ENCODE measurements at regions not wholly inside any gene's neighbourhood (a gene's known extent, or its start where the extent isn't known, plus 50 kb on each side); places are given as distances from the start of the nearest gene placed in this dataset.

- Histone ChIP-seq H3K27ac (no peak overlapping the region), H3K9me3 (ENCODE audit: low read depth, low read length) (no peaks in the 10 kb centered on the region), H3K9ac (ENCODE audit: insufficient read length) (no peak overlapping the region), H3K4me3 (no peak overlapping the region), H3K36me3 (ENCODE audit: insufficient read depth, low read length) (no peaks in the 10 kb centered on the region)
- DNase-seq (ENCODE audit: low read depth, low spot score) = no peak
- TF ChIP-seq FOXP2 (optimal IDR thresholded peaks at IDR 0.05; ENCODE audit: control extremely low read depth, extremely low read length, insufficient read depth) (no peak), POLR2AphosphoS5 (IDR thresholded peaks at IDR 0.05; ENCODE audit: borderline replicate concordance, low read depth, low read length) (no peak), EZH2 (IDR thresholded peaks at IDR 0.05) (no peak)
These were observed 299.7 kb downstream of the LMO7 start for GRCh38 chr13:75935805-75936204.

- Histone ChIP-seq H3K4me3 (no peak overlapping the region), H3K27ac (no peak overlapping the region), H3K9me3 (ENCODE audit: low read depth, low read length) (no peaks in the 10 kb centered on the region), H3K9ac (ENCODE audit: insufficient read length) (no peak overlapping the region), H3K36me3 (ENCODE audit: insufficient read depth, low read length) (no peaks in the 10 kb centered on the region)
- no peak for DNase-seq (ENCODE audit: low read depth, low spot score)
- TF ChIP-seq POLR2AphosphoS5 (IDR thresholded peaks at IDR 0.05; ENCODE audit: borderline replicate concordance, low read depth, low read length) (no peak), FOXP2 (optimal IDR thresholded peaks at IDR 0.05; ENCODE audit: control extremely low read depth, extremely low read length, insufficient read depth) (no peak)
These were observed 298.8 kb downstream of the LMO7 start for GRCh38 chr13:75934889-75935288.

GRCh38 chr13:75932636-75933035 lies 296.5 kb downstream of the LMO7 start:
- Histone ChIP-seq H3K9ac (ENCODE audit: insufficient read length) (no peak overlapping the region), H3K4me3 (no peak overlapping the region), H3K27ac (no peak overlapping the region), H3K36me3 (ENCODE audit: insufficient read depth, low read length) (no peaks in the 10 kb centered on the region), H3K9me3 (ENCODE audit: low read depth, low read length) (no peaks in the 10 kb centered on the region)
- TF ChIP-seq FOXP2 (optimal IDR thresholded peaks at IDR 0.05; ENCODE audit: control extremely low read depth, extremely low read length, insufficient read depth) (no peak), EZH2 (IDR thresholded peaks at IDR 0.05) (no peak), POLR2AphosphoS5 (IDR thresholded peaks at IDR 0.05; ENCODE audit: borderline replicate concordance, low read depth, low read length) (no peak)
- no peak for DNase-seq (ENCODE audit: low read depth, low spot score)

GRCh38 chr13:75931116-75931515 lies 295.0 kb downstream of the LMO7 start:
- Histone ChIP-seq H3K9ac (ENCODE audit: insufficient read length) (no peak overlapping the region), H3K9me3 (ENCODE audit: low read depth, low read length) (no peaks in the 10 kb centered on the region), H3K36me3 (ENCODE audit: insufficient read depth, low read length) (no peaks in the 10 kb centered on the region), H3K27ac (no peak overlapping the region), H3K4me3 (no peak overlapping the region)
- TF ChIP-seq POLR2AphosphoS5 (IDR thresholded peaks at IDR 0.05; ENCODE audit: borderline replicate concordance, low read depth, low read length) = no peak
- TF ChIP-seq EZH2 (IDR thresholded peaks at IDR 0.05) = no peak
- no peak for TF ChIP-seq FOXP2 (optimal IDR thresholded peaks at IDR 0.05; ENCODE audit: control extremely low read depth, extremely low read length, insufficient read depth)
- no peak for DNase-seq (ENCODE audit: low read depth, low spot score)

- H3K9ac ChIP-seq (ENCODE audit: insufficient read length) = no peak overlapping the region
- TF ChIP-seq FOXP2 (optimal IDR thresholded peaks at IDR 0.05; ENCODE audit: control extremely low read depth, extremely low read length, insufficient read depth) (no peak), EZH2 (IDR thresholded peaks at IDR 0.05) (no peak), POLR2AphosphoS5 (IDR thresholded peaks at IDR 0.05; ENCODE audit: borderline replicate concordance, low read depth, low read length) (no peak)
- H3K36me3 ChIP-seq (ENCODE audit: insufficient read depth, low read length) = no peaks in the 10 kb centered on the region
- no peak overlapping the region for H3K4me3 ChIP-seq
- no peak for DNase-seq (ENCODE audit: low read depth, low spot score)
- H3K27ac ChIP-seq = no peak overlapping the region
- no peaks in the 10 kb centered on the region for H3K9me3 ChIP-seq (ENCODE audit: low read depth, low read length)
These were observed 292.9 kb downstream of the LMO7 start for GRCh38 chr13:75929076-75929475.

- Histone ChIP-seq H3K27ac (no peak overlapping the region), H3K9ac (ENCODE audit: insufficient read length) (no peak overlapping the region), H3K36me3 (ENCODE audit: insufficient read depth, low read length) (no peaks in the 10 kb centered on the region), H3K9me3 (ENCODE audit: low read depth, low read length) (no peaks in the 10 kb centered on the region), H3K4me3 (no peak overlapping the region)
- TF ChIP-seq POLR2AphosphoS5 (IDR thresholded peaks at IDR 0.05; ENCODE audit: borderline replicate concordance, low read depth, low read length) = no peak
- no peak for TF ChIP-seq FOXP2 (optimal IDR thresholded peaks at IDR 0.05; ENCODE audit: control extremely low read depth, extremely low read length, insufficient read depth)
- TF ChIP-seq EZH2 (IDR thresholded peaks at IDR 0.05) = no peak
- no peak for DNase-seq (ENCODE audit: low read depth, low spot score)
These were observed 291.1 kb downstream of the LMO7 start for GRCh38 chr13:75927183-75927669.

GRCh38 chr13:75920536-75920935 lies 284.4 kb downstream of the LMO7 start:
- H3K27ac ChIP-seq = no peak overlapping the region
- no peak for DNase-seq (ENCODE audit: low read depth, low spot score)
- TF ChIP-seq FOXP2 (optimal IDR thresholded peaks at IDR 0.05; ENCODE audit: control extremely low read depth, extremely low read length, insufficient read depth) = no peak
- no peak for TF ChIP-seq POLR2AphosphoS5 (IDR thresholded peaks at IDR 0.05; ENCODE audit: borderline replicate concordance, low read depth, low read length)
- no peak for TF ChIP-seq EZH2 (IDR thresholded peaks at IDR 0.05)
- no peak overlapping the region for H3K4me3 ChIP-seq
- no peak overlapping the region for H3K9ac ChIP-seq (ENCODE audit: insufficient read length)
- no peaks in the 10 kb centered on the region for H3K9me3 ChIP-seq (ENCODE audit: low read depth, low read length)
- H3K36me3 ChIP-seq (ENCODE audit: insufficient read depth, low read length) = no peaks in the 10 kb centered on the region

- H3K27ac ChIP-seq = no peak overlapping the region
- TF ChIP-seq FOXP2 (optimal IDR thresholded peaks at IDR 0.05; ENCODE audit: control extremely low read depth, extremely low read length, insufficient read depth) (no peak), EZH2 (IDR thresholded peaks at IDR 0.05) (no peak), POLR2AphosphoS5 (IDR thresholded peaks at IDR 0.05; ENCODE audit: borderline replicate concordance, low read depth, low read length) (no peak)
- DNase-seq (ENCODE audit: low read depth, low spot score) = no peak
- H3K9ac ChIP-seq (ENCODE audit: insufficient read length) = no peak overlapping the region
- no peaks in the 10 kb centered on the region for H3K9me3 ChIP-seq (ENCODE audit: low read depth, low read length)
- H3K4me3 ChIP-seq = no peak overlapping the region
- H3K36me3 ChIP-seq (ENCODE audit: insufficient read depth, low read length) = no peaks in the 10 kb centered on the region
These were observed 283.6 kb downstream of the LMO7 start for GRCh38 chr13:75919660-75920199.

GRCh38 chr13:75915066-75915465 lies 278.9 kb downstream of the LMO7 start:
- H3K36me3 ChIP-seq (ENCODE audit: insufficient read depth, low read length) = no peaks in the 10 kb centered on the region
- DNase-seq (ENCODE audit: low read depth, low spot score) = no peak
- H3K27ac ChIP-seq = no peak overlapping the region
- H3K4me3 ChIP-seq = no peak overlapping the region
- no peak overlapping the region for H3K9ac ChIP-seq (ENCODE audit: insufficient read length)
- no peaks in the 10 kb centered on the region for H3K9me3 ChIP-seq (ENCODE audit: low read depth, low read length)
- TF ChIP-seq EZH2 (IDR thresholded peaks at IDR 0.05) (no peak), FOXP2 (optimal IDR thresholded peaks at IDR 0.05; ENCODE audit: control extremely low read depth, extremely low read length, insufficient read depth) (no peak), POLR2AphosphoS5 (IDR thresholded peaks at IDR 0.05; ENCODE audit: borderline replicate concordance, low read depth, low read length) (no peak)
